Upper lobe of left lung (tissue), 4 donors: ENCODE measurements at regions not wholly inside any gene's neighbourhood (a gene's known extent, or its start where the extent isn't known, plus 50 kb on each side); places are given as distances from the start of the nearest gene placed in this dataset.

ENCODE experiments used
- CTCF ChIP-seq, 6 experiments: fragments of 450-650 bp in 4 of 6; fragments of 200-600 bp in 2 of 6; sonication (generic) in 2 of 6; IDR thresholded peaks; one replicate each; pipeline ENCODE4 v1.5.1; 2016 to 2019; ENCODE audit warnings: antibody characterized with exemption in 6 of 6
- EP300 ChIP-seq, 4 donors: sonication (generic); formaldehyde crosslinking; IDR thresholded peaks; one replicate each; pipeline ENCODE4 v1.5.1; 2017; ENCODE audit warnings: antibody characterized with exemption in 4 of 4, control low read depth in 2 of 4
- POLR2AphosphoS5 ChIP-seq, 2 donors: sonication (generic); formaldehyde crosslinking; IDR thresholded peaks; one replicate each; pipeline ENCODE4 v1.5.1; 2017; ENCODE audit warnings: antibody characterized with exemption in 2 of 2

- TF ChIP-seq CTCF (IDR thresholded peaks at IDR 0.05): no peak
- TF ChIP-seq EP300 (IDR thresholded peaks at IDR 0.05): no peak
- no peak for TF ChIP-seq POLR2AphosphoS5 (IDR thresholded peaks at IDR 0.05)
Observed at GRCh38 chr12:125303337-125303736, 238.1 kb downstream of the AACS start.
